ENCODE measurements at regions not wholly inside any gene's neighbourhood (a gene's known extent, or its start where the extent isn't known, plus 50 kb on each side); places are given as distances from the start of the nearest gene placed in this dataset.

- TF ChIP-seq CTCF (IDR thresholded peaks at IDR 0.05; ENCODE audit: low read length), result peak; percentile 16; the same call in 1 of the 2 replicates
- TF ChIP-seq EZH2 (IDR thresholded peaks at IDR 0.05; ENCODE audit: borderline replicate concordance, low read length), result no peak
Measured at GRCh38 chr9:73667749-73668148, 516.1 kb downstream of the ANXA1 start.
